ENCODE measurements at regions not wholly inside any gene's neighbourhood (a gene's known extent, or its start where the extent isn't known, plus 50 kb on each side); places are given as distances from the start of the nearest gene placed in this dataset.

DNA sequence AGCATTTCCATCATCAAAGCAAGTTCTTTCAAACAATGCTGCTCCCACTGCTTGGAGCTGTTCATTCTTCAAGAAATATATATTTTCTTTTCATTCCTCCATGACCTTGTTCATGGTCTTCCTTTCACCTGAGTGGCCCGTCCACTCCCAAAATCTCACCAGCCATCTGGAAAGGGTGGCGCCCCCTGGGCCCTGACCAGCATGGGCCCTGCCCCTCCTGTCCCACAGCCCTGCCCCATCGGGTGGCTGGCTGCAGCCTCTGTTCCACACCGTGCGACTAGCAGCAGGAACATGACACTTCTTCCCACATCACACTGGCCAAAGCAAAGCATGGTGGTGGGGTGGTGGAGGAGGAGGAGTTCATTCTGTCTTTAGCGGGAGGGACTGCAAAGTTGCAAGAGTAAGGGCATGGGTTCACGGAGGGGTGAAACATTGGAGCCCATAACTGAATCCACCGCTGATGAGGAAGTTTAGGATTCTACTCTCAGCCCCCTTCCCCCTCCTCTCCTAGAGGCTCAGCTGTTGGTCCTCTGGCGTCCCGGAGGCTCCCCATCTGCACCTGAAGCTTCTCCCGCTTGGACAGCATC is 195.2 kb upstream of the SLC24A3 start:
- ChIA-PET CTCF (no interaction called here), POLR2A (no interaction called here)
- Mint-ChIP-seq H3K27me3 (no peaks in the 10 kb centered on the region), H3K36me3 (ENCODE audit: low read depth) (no peaks in the 10 kb centered on the region), H3K4me1 (no peaks in the 10 kb centered on the region), H3K27ac (no peak overlapping the region), H3K9me3 (no peaks in the 10 kb centered on the region), H3K4me3 (no peak overlapping the region)
- peak; percentile 8 for DNase-seq

DNA sequence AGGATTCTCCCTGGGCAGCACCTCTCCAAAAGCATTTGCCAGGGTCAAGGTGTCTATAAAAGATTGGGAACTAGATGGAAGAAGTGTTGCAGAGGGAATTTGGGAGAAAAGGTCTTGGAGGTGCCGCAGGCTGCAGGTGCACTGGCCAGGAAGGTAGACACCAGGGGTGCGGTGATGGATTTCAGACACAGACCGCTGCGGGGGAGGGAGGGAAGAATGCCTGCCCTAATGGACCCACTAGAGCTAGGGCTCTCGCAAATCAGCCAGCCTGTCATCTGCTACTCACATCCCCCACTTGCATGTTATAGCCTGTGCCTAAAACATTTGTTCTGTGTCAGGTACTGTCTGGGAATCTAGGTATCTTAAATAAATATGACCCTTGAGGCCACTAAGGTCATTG is 193.6 kb upstream of the SLC24A3 start:
- Mint-ChIP-seq H3K36me3 (ENCODE audit: low read depth) (no peaks in the 10 kb centered on the region), H3K27me3 (no peaks in the 10 kb centered on the region), H3K9me3 (no peaks in the 10 kb centered on the region), H3K4me1 (no peaks in the 10 kb centered on the region), H3K27ac (no peak overlapping the region), H3K4me3 (no peak overlapping the region)
- ChIA-PET POLR2A (no interaction called here), CTCF (no interaction called here)
- DNase-seq: peak; percentile 9

DNA sequence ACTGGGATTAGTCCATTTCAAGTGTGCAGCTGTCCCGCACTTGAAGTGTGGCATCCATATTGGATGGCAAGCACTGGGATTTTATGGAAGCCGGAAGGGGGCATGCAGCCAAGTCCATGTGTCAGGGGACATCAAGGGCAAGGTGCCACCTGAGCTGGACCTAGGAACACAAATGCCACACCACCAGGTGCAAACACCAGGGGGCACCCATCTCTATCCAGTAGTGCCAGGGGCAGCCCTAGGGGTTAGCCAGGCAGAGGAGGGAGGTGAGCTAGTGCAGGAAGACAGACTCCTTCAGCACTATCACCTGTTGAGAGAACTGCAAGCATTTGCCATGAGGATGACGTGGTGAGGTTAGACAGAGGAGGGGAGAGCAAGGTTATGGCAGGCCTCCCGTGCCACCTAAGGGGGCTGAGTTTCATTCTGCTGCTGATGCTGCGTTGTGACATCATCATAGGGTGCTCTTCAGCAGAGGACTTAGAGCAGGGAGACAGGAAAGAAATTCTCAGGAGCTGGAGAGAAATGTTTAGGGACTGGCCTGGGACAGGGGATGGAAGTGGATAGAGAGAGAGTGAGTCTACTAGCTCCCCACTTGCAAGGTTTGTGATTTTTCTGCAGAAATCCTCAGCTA is 192.6 kb upstream of the SLC24A3 start:
- no peak overlapping the region for H3K4me3 Mint-ChIP-seq
- CTCF ChIA-PET: no interaction called here

DNA sequence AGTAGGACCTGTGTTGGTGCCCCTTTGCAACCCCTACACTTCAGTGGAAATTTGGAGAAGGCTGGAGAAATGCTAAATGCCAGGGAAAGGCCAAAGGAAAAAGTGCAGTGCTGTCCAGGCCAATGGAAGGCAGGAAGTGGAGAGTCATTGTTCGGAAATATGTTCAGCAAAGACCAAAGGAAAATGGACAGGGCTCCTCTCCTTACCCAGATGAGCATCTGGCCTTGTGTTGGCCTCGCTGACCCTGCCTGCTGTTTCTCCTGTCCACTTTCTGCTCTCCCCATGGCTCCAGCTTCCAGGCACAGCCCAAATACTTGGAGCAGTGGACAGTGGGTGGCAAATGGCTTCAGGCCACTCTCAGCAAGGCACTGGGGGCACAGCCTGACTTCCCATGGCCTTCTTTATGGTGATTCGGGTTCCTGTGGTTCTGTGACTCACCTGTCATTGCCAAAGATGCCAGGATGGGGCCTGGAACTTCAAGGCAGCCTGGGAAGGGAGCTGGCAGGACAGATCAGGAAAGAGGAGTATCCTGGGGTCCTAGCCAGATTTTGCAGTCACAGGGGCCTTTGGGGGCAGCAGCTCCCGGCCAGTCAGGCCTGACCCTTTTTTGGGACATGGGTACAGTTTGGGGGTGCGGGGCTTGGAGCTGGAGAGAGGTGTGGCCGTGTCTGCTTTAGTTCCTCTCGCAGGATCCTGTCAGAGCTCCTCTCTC is 190.9 kb upstream of the SLC24A3 start:
- peak; percentile 3 for DNase-seq
- POLR2A ChIA-PET: no interaction called here
- Mint-ChIP-seq H3K27ac (no peak overlapping the region), H3K27me3 (no peaks in the 10 kb centered on the region), H3K9me3 (no peaks in the 10 kb centered on the region), H3K36me3 (ENCODE audit: low read depth) (no peaks in the 10 kb centered on the region), H3K4me1 (no peaks in the 10 kb centered on the region), H3K4me3 (no peak overlapping the region)
- CTCF ChIA-PET: no interaction called here

More for the DNA sequence above, 192.6 kb upstream of the SLC24A3 start:
- Mint-ChIP-seq H3K27ac (no peak overlapping the region), H3K36me3 (ENCODE audit: low read depth) (no peaks in the 10 kb centered on the region), H3K4me1 (no peaks in the 10 kb centered on the region), H3K27me3 (no peaks in the 10 kb centered on the region), H3K9me3 (no peaks in the 10 kb centered on the region)
- DNase-seq: no peak
- POLR2A ChIA-PET: no interaction called here

DNA sequence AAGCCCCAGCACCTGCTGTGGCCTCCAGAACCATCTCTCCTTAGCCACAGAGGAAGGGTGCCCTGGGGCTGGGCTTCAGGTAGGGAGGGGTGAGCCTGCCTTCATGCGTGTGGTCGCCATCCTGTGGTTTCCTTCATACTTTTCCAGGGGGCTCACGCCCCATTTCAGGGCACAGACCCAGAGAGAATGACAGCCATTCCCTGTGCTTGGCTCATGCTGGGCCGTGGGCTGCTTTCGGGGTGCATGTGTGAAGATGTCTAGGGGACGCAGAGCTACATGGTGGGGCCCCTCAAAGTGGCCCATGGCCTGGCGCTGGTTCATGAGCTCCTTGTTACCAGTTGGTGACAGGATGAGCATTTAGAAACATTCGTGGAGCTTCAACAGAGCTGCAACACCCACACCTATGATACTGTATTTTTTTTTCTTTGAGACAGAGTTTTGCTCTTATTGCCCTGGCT is 190.3 kb upstream of the SLC24A3 start:
- no peaks in the 10 kb centered on the region for H3K9me3 Mint-ChIP-seq
- no peak for DNase-seq
- ChIA-PET POLR2A (no interaction called here), CTCF (no interaction called here)
- H3K4me3 Mint-ChIP-seq: no peak overlapping the region
- no peaks in the 10 kb centered on the region for H3K4me1 Mint-ChIP-seq
- H3K27ac Mint-ChIP-seq: no peak overlapping the region
- no peaks in the 10 kb centered on the region for H3K36me3 Mint-ChIP-seq (ENCODE audit: low read depth)
- no peaks in the 10 kb centered on the region for H3K27me3 Mint-ChIP-seq

DNA sequence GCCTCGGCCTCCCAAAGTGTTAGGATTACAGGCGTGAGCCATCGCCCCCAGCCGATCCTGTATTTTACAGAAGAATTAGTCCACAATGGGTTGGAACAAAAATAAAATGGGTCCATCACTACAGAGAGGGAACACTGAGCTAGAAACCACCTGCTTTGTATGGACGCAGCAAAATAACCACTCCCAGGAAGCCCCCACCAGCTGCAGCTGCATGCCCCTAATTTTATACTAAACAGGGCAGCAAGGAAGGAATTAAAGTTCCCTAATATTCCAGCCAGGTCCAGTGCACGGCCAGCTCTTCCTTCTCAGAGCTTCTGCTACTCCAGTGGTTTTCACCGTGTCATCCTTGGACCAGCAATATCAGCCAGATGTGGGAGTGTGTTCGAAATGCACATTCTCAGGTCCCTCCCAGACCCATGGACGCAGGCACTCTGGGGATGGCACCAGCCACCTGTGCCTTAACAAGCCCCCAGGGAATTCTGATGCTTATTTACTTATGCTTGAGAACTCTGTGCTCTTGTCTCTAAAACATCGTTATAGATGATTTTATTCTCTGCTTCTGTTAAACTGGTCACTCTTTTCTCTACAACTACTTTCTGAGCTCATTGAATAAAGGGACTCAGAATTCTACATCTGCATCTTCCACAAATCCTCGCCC is 189.5 kb upstream of the SLC24A3 start:
- peak; percentile 6 for DNase-seq
- H3K4me1 Mint-ChIP-seq: no peaks in the 10 kb centered on the region
- H3K36me3 Mint-ChIP-seq (ENCODE audit: low read depth): no peaks in the 10 kb centered on the region
- CTCF ChIA-PET: interaction anchor here (0.8 kb wide), 1 partner anchor 172 kb away, joined by 3 read pairs; no protein-coding TSS in a partner anchor
- H3K27ac Mint-ChIP-seq: no peak overlapping the region
- no peaks in the 10 kb centered on the region for H3K9me3 Mint-ChIP-seq
- POLR2A ChIA-PET: no interaction called here
- H3K4me3 Mint-ChIP-seq: no peak overlapping the region
- no peaks in the 10 kb centered on the region for H3K27me3 Mint-ChIP-seq

DNA sequence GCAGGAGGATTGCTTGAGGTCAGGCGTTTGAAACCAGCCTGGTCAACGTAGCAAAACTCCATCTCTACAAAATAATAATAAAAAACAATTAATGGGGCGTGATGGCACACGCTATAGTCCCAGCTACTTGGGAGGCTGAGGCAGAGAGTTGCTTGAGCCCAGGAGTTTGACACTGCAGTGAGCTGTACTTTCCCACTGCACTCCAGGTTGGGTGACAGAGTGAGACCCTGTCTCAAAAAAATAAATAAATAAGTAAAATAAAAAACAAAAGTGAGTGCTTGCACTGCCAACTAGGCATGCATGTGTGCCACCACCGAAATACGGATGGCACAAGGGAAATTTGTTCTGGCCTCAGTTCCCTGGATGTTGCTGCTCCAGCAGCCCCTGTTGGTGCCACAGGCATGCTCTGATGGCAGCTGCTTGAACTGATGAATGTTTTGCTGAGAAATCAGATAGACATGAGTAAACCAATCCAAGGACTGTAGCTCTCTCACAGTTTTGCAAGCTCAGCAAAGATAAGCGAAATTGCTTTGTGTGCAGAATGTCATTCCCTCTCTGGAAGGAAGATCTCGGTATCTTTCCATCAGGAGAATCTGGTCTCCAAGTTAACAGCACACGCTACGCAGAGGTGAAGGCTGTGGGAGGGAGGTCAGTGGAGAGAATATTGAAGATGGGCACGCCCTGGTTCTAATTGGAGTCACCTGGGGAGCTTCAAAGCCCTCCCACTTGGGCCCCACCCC is 188.0 kb upstream of the SLC24A3 start:
- ChIA-PET CTCF (no interaction called here), POLR2A (no interaction called here)
- Mint-ChIP-seq H3K4me3 (no peak overlapping the region), H3K36me3 (ENCODE audit: low read depth) (no peaks in the 10 kb centered on the region), H3K27ac (no peak overlapping the region), H3K27me3 (no peaks in the 10 kb centered on the region), H3K9me3 (no peaks in the 10 kb centered on the region), H3K4me1 (no peaks in the 10 kb centered on the region)
- DNase-seq: no peak

DNA sequence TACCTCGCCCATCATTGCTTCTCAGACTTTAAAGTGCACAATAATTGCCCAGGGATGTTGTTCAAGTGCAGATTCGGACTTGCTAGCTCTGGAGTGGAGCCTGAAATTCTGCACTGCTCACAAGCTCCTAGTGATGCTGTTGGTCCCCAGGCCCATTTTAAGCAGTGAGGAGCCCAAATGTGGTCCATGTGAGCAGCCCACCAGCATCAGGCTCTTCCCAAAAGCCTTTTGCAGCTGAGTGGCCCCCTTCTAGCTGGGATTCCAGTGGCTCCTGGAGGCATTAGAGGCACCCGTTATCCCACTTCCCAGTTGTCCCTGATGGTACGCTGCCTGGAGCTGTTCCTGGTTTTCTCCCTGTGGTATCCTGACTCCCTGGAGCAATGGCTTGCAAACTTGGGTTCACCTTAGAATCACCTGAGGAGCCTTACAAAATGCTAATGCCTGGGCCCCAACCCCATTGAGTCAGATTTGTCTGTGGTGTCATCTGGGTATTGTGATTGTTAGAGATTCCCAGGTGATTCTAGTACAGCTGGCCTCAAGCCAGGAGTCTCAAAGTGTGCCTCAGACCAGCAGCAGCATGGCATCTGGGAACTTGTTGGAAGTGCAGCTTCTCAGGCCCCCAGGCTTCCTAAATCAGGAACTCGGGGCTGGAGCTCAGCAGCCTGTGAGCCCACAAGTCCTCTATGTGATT is 186.9 kb upstream of the SLC24A3 start:
- CTCF ChIA-PET: no interaction called here
- Mint-ChIP-seq H3K4me1 (no peaks in the 10 kb centered on the region), H3K27ac (no peak overlapping the region), H3K9me3 (no peaks in the 10 kb centered on the region), H3K27me3 (no peaks in the 10 kb centered on the region), H3K4me3 (no peak overlapping the region), H3K36me3 (ENCODE audit: low read depth) (no peaks in the 10 kb centered on the region)
- POLR2A ChIA-PET: no interaction called here
- DNase-seq: no peak

DNA sequence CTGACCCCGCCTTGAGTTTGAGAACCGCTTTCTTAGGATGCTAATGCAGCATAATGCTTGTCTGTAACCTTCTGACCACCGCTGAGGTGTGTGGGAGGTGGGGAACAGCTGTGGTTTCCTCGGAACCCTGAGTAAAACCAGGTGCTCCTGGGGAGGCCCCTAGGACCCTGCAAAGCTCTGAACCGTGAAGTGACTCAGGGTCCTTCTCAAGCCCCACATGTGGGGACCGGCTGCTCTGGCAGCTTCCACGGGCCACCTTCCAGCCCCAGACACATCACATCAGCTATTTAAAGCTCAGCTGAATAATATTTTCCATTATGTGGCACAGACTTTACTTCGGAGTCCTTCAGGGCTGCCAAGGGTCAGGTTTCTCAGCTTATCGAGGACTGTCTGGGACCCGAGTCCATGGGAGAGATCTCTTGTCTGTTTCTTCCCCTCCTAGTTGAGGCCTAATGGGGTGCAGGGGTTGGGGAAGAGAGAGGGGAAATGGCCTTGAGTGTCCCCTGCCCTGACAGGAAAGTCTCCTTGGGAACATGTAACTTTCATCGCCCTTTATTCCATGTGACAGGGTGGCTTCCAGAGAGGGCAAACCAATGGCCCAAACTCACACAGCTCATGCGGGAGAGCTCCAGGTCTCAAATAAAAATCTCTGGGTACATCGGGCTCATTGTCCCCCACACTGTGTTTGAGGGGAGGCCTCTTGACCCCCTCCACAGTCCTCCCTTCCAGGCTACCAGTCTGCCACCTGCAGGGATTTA is 186.1 kb upstream of the SLC24A3 start:
- no peak for DNase-seq
- Mint-ChIP-seq H3K36me3 (ENCODE audit: low read depth) (no peaks in the 10 kb centered on the region), H3K27me3 (no peaks in the 10 kb centered on the region), H3K4me3 (no peak overlapping the region), H3K27ac (no peak overlapping the region), H3K9me3 (no peaks in the 10 kb centered on the region), H3K4me1 (no peaks in the 10 kb centered on the region)
- ChIA-PET POLR2A (no interaction called here), CTCF (no interaction called here)

DNA sequence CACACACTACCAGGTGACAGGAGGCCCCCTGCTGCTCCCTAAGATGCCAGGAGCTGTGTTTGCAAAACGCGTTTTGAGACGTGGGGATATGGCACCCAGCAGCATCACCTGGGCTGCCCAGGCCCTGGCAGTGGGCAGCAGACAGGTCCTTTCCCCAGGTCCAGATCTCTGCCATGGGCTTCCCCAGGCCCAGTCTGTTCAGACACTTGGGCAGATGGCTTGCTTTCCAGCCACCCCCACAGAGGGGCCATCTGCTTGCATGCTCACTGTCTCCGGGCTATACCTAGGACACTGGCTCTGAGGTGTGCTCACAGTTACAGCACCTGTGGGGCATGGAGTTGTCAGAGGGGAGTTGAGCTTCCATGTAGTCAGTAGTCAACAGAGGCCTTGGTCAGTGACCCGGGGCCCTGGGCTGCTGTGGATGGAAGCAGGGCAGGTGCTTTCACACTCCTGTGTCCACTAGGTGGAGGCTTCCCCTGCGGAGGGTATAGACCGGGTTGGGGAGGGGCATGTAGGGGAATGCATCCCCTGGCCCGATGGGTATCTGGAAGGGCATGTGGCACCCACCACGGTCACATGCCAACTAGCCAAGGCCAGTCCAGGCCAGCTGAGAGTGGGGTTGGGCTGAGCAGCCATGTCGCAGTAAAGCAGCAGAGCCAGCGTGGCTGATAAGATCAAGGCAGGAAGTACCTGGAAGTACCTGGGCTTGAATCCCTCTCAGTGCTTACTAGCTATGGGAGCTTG is 185.4 kb upstream of the SLC24A3 start:
- H3K4me1 Mint-ChIP-seq: no peaks in the 10 kb centered on the region
- no peak overlapping the region for H3K4me3 Mint-ChIP-seq
- DNase-seq: no peak
- no peak overlapping the region for H3K27ac Mint-ChIP-seq
- no peaks in the 10 kb centered on the region for H3K27me3 Mint-ChIP-seq
- ChIA-PET POLR2A (no interaction called here), CTCF (no interaction called here)
- no peaks in the 10 kb centered on the region for H3K36me3 Mint-ChIP-seq (ENCODE audit: low read depth)
- no peaks in the 10 kb centered on the region for H3K9me3 Mint-ChIP-seq

DNA sequence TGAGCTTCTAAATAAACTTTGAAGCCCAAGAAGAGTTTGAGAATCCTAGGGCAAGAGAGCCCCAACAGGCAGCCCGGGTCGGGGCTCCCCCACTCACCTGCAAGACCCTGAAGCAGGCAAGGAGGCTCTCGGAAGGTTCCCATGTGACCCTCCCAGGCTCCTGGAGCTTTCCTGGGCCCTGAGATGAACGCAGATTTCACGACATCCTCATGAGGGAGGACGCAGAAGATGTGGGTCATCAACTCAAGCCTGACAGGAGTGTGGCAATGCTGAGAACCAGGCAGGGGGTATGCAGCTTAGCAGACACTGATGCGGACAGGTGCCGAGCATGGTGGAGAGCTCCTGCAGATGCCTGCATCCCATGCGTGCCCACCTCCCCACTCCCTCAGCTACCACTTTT is 184.5 kb upstream of the SLC24A3 start:
- H3K9me3 Mint-ChIP-seq: no peaks in the 10 kb centered on the region
- no peaks in the 10 kb centered on the region for H3K36me3 Mint-ChIP-seq (ENCODE audit: low read depth)
- no peak overlapping the region for H3K4me3 Mint-ChIP-seq
- no peaks in the 10 kb centered on the region for H3K27me3 Mint-ChIP-seq
- H3K4me1 Mint-ChIP-seq: no peaks in the 10 kb centered on the region
- no peak for DNase-seq
- ChIA-PET POLR2A (no interaction called here), CTCF (no interaction called here)
- H3K27ac Mint-ChIP-seq: no peak overlapping the region

DNA sequence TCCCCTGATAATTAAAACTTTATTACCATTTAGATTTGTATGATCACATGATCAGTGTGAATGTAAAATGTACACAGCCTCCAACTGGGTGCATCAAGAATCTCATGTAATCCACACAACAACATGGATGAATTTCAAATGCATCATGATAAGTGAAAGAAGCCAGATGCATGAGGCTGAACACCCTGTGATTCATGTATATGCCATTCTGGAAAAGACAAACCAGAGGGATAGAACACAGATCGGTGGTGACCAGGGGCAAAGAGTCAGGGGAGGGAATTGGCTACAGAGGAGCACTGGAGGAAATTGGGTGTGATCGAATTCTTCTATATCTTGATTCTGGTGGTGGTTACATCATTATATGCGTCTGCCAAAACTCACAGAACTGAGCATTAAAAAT is 170.7 kb upstream of the SLC24A3 start:
- ChIA-PET POLR2A (no interaction called here), CTCF (no interaction called here)
- DNase-seq: no peak
- no peaks in the 10 kb centered on the region for H3K9me3 Mint-ChIP-seq
- no peaks in the 10 kb centered on the region for H3K36me3 Mint-ChIP-seq (ENCODE audit: low read depth)
- H3K4me1 Mint-ChIP-seq: no peaks in the 10 kb centered on the region
- H3K27me3 Mint-ChIP-seq: no peaks in the 10 kb centered on the region
- no peak overlapping the region for H3K4me3 Mint-ChIP-seq
- H3K27ac Mint-ChIP-seq: no peak overlapping the region
